ENCODE measurements at regions not wholly inside any gene's neighbourhood (a gene's known extent, or its start where the extent isn't known, plus 50 kb on each side); places are given as distances from the start of the nearest gene placed in this dataset.

DNA sequence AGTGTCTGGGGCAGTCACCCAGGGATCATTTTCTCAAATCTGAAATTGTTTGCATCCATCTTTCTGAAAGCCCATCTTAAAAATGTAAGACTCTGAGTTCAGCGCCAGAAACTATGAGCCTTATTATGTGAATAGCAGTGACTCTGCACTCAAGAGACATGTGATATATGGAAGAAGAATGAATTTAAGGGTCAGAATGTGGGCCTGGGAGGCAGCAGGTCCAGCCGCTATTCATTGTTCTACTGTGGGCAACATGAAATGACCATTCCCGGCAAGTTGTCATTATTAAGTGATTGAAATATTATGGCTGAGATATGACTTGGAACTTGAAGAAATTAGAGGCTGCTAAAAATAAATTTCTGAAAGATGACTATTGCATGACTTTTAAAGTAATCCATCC is 228.6 kb upstream of the ARRDC4 start:
- dilution Hi-C loops (cut with HindIII; ENCODE audit: low sequenced_read_pairs, unreplicated experiment): no loop called here
- Histone ChIP-seq H2BK20ac (ENCODE audit: low read depth, low read length) (no peak overlapping the region), H3K18ac (ENCODE audit: low read depth, low read length) (no peak overlapping the region), H4K91ac (ENCODE audit: insufficient read depth, low read depth, low read length) (no peak overlapping the region), H2AK9ac (replicated peaks; ENCODE audit: low read depth, low read length, poor library complexity) (no peak overlapping the region), H3K4me3 (ENCODE audit: insufficient read depth, low read depth, low read length) (no peak overlapping the region), H3K23ac (ENCODE audit: low read depth, low read length) (no peak overlapping the region), H2AFZ (replicated peaks; ENCODE audit: low read length, poor library complexity) (no peak overlapping the region), H3K56ac (ENCODE audit: extremely low read depth, insufficient read depth, low read length) (no peak overlapping the region), H3K4me1 (ENCODE audit: control insufficient read depth, insufficient read depth, low read length) (no peaks in the 10 kb centered on the region), H3K9me1 (ENCODE audit: insufficient read depth, low read length) (no peaks in the 10 kb centered on the region), H3K79me1 (ENCODE audit: low read depth in 1 of 2, low read length in 2 of 2) (no peaks in the 10 kb centered on the region), H3K36me3 (ENCODE audit: control insufficient read depth, insufficient read depth, low read length) (no peaks in the 10 kb centered on the region), H2AK5ac (ENCODE audit: low read depth, low read length) (no peak overlapping the region), H3K4me2 (ENCODE audit: low read depth, low read length) (no peak overlapping the region), H4K5ac (ENCODE audit: low read depth, low read length) (no peak overlapping the region), H3K4ac (ENCODE audit: low read depth, low read length) (no peak overlapping the region), H3K14ac (replicated peaks; ENCODE audit: low read depth, low read length) (no peak overlapping the region), H3K9ac (ENCODE audit: low read depth, low read length) (no peak overlapping the region), H3K27ac (ENCODE audit: insufficient read depth, low read length) (no peak overlapping the region), H2BK5ac (ENCODE audit: low read depth, low read length, poor library complexity, severe bottlenecking) (no peak overlapping the region), H3K9me3 (ENCODE audit: control insufficient read depth, insufficient read depth, low read length) (peaks cover 19% of the 10 kb centered on the region), H2BK15ac (ENCODE audit: low read depth, low read length) (no peak overlapping the region), H3K27me3 (ENCODE audit: control insufficient read depth, insufficient read depth, low read length) (no peaks in the 10 kb centered on the region), H2BK120ac (ENCODE audit: low read depth, low read length) (no peak overlapping the region), H4K8ac (ENCODE audit: low read depth in 2 of 2, low read length in 2 of 2) (no peak overlapping the region), H4K20me1 (ENCODE audit: insufficient read depth, low read length) (no peaks in the 10 kb centered on the region)
- POLR2A ChIA-PET (ENCODE audit: unreplicated experiment): no interaction called here
- ATAC-seq (ENCODE audit: low read depth): no peak
- no peak for DNase-seq
- CTCF ChIA-PET: no interaction called here
- intact Hi-C loops (cut with micrococcal nuclease): no loop called here
- in situ Hi-C loops (cut with MboI; ENCODE audit: low sequenced_read_pairs): no loop called here
- TF ChIP-seq MAFK (IDR thresholded peaks at IDR 0.05; ENCODE audit: low read depth, low read length) (no peak), NFE2L2 (IDR thresholded peaks at IDR 0.05; ENCODE audit: low read depth, low read length) (no peak)
- no TSS peak for BruUV-seq (replicated peaks)
- WGBS, 2 experiments (ENCODE audit: extremely low coverage in 2 of 2, insufficient read length in 1 of 2): 71% methylated on average over 1 of the region's 3 CpGs; no CpG with 5 or more reads in 1 of the 2 experiments

Measured in IMR-90 (cell line).